Heart left ventricle (tissue), 16 donors: ENCODE measurements at regions not wholly inside any gene's neighbourhood (a gene's known extent, or its start where the extent isn't known, plus 50 kb on each side); places are given as distances from the start of the nearest gene placed in this dataset.
A peak's percentile ranks its signal among the peaks of the same experiment; 100 is the strongest.

ENCODE experiments used
- ATAC-seq, 4 donors: fragments of 200-7000 bp; cut with Tn5 transposase; one replicate each; pipeline ENCODE4 v1.9.1; 2020 to 2022; ENCODE audit warnings: moderate library complexity in 4 of 4, mild to moderate bottlenecking in 3 of 4, moderate number of reproducible peaks in 1 of 4
- DNase-seq, 5 donors: peaks; one replicate each; pipeline ENCODE4 v3.0.0-alpha.2; 2020
- H3K27ac ChIP-seq, 12 donors: fragments of 200-600 bp; sonication (generic) in 4 of 12; one replicate each; pipeline versions ENCODE4 v1.5.0 to v1.8.0; 2016 to 2022; ENCODE audit warnings: mild to moderate bottlenecking in 2 of 12
- H3K27me3 ChIP-seq, 9 donors: fragments of 200-600 bp; sonication (generic) in 2 of 9; one replicate each; pipeline versions ENCODE4 v1.5.1 to v1.8.0; 2016 to 2022; ENCODE audit warnings: mild to moderate bottlenecking in 3 of 9
- H3K36me3 ChIP-seq, 9 donors: fragments of 200-600 bp; sonication (generic) in 2 of 9; one replicate each; pipeline versions ENCODE4 v1.5.0 to v1.8.0; 2018 to 2022; ENCODE audit warnings: mild to moderate bottlenecking in 2 of 9
- H3K4me1 ChIP-seq, 12 donors: fragments of 200-600 bp; sonication (generic) in 4 of 12; one replicate each; pipeline versions ENCODE4 v1.5.0 to v1.8.0; 2016 to 2022; ENCODE audit warnings: mild to moderate bottlenecking in 3 of 12
- H3K4me3 ChIP-seq, 12 donors: fragments of 200-600 bp; sonication (generic) in 4 of 12; one replicate each; pipeline versions ENCODE4 v1.5.0 to v1.8.0; 2017 to 2022; ENCODE audit warnings: mild to moderate bottlenecking in 9 of 12, moderate library complexity in 4 of 12
- H3K9me3 ChIP-seq, 12 donors: fragments of 200-600 bp; sonication (generic) in 4 of 12; one replicate each; pipeline versions ENCODE4 v1.5.0 to v1.8.0; 2016 to 2022; ENCODE audit warnings: mild to moderate bottlenecking in 1 of 12
- POLR2A ChIP-seq, 2 donors: fragments of 450-650 bp; IDR thresholded peaks; one replicate each; pipeline ENCODE4 v1.6.1; 2017; ENCODE audit warnings: antibody characterized with exemption in 2 of 2, mild to moderate bottlenecking in 2 of 2, moderate library complexity in 2 of 2
- WGBS, 4 donors: extraction: QIAGEN DNeasy Blood & Tissue Kit in 2 of 4; methylation state at CpG; one replicate each; pipeline versions ENCODE4 v1.1.5 to v1.1.7; 2013 to 2018; 5-methylcytosine and 5-hydroxymethylcytosine counted together
- intact Hi-C, 10 donors: fragments of 100-400 bp; cut with DNase I; formaldehyde crosslinking; loops; one replicate each; pipeline versions ENCODE4 v1.11.1 to v1.14.2; 2022
- TF ChIP-seq, protein P1 (sequence below), 12 donors: fragments of 200-600 bp; sonication (generic) in 4 of 12; IDR thresholded peaks; one replicate each; pipeline versions ENCODE4 v1.5.0 to v1.8.0; 2018 to 2022; ENCODE audit warnings: antibody characterized with exemption in 12 of 12, mild to moderate bottlenecking in 5 of 12
- donor health status: ischemic (EF 13 %, LVEDD 7.1; RV severe dilation, severe dysfunction).
- donor health status: healthy with polysubstance abuse.
- donor health status: DM: no; HTN: yes; CAD: no.
- donor health status: DM: no; HTN: no; CAD: no.
- donor health status: ischemic (EF 25% LVEDD 6.9; RV normal size, moderate dysfunction).
- donor health status: ischemic (EF 25% LVEDD 5.7; RV mildly dilated, moderate dysfunction).
- donor health status: healthy.
- donor health status: DM: yes; HTN: yes; CAD: no.
- donor health status: ischemic (EF 35%, LVEDD 5.7; RV mildly dilated, moderate dysfunction).
- donor health status: nonischemic (EF 11% LVEDD 7.7; RV severe dilation, severe dysfunction).
- donor health status: DM: yes; HTN: yes; CAD: no.
- donor health status: PGD.
- donor health status: ischemic (EF 29% LVEDD 5.4; RV normal size, mild dysfunction).
- donor health status: nonischemic (EF 23%, LVEDD 6.1; RV moderate dilation, normal function).

GRCh38 chr7:131844369-131844768 lies 287.9 kb upstream of the PODXL start:
- H3K4me3 ChIP-seq: no peak overlapping the region
- WGBS, 4 donors: 13 to 32% (median 22%) methylated on average over 3 of the region's 3 CpGs
- ATAC-seq (peak in 1 of 4 donors; percentile 29), DNase-seq (no peak)
- H3K36me3 ChIP-seq: no peaks in the 10 kb centered on the region
- no peaks in the 10 kb centered on the region for H3K9me3 ChIP-seq
- peaks cover 0 to 30% (median 4%) of the 10 kb centered on the region in 9 donors for H3K27me3 ChIP-seq
- peaks cover 0 to 7% (median 0%) of the 10 kb centered on the region in 12 donors for H3K4me1 ChIP-seq
- intact Hi-C loops: loop anchor here in 1 of 10 donors (10.0 kb wide), 1 partner anchor 160 kb away; no protein-coding TSS in a partner anchor
- H3K27ac ChIP-seq: no peak overlapping the region
- no peak for TF ChIP-seq POLR2A (IDR thresholded peaks at IDR 0.05)
- TF ChIP-seq, protein P1, sequence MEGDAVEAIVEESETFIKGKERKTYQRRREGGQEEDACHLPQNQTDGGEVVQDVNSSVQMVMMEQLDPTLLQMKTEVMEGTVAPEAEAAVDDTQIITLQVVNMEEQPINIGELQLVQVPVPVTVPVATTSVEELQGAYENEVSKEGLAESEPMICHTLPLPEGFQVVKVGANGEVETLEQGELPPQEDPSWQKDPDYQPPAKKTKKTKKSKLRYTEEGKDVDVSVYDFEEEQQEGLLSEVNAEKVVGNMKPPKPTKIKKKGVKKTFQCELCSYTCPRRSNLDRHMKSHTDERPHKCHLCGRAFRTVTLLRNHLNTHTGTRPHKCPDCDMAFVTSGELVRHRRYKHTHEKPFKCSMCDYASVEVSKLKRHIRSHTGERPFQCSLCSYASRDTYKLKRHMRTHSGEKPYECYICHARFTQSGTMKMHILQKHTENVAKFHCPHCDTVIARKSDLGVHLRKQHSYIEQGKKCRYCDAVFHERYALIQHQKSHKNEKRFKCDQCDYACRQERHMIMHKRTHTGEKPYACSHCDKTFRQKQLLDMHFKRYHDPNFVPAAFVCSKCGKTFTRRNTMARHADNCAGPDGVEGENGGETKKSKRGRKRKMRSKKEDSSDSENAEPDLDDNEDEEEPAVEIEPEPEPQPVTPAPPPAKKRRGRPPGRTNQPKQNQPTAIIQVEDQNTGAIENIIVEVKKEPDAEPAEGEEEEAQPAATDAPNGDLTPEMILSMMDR (IDR thresholded peaks at IDR 0.05): no peak

- Histone ChIP-seq H3K9me3 (no peaks in the 10 kb centered on the region), H3K4me1 (peaks cover 0 to 7% (median 0%) of the 10 kb centered on the region in 12 donors), H3K27me3 (peaks cover 0 to 26% (median 4%) of the 10 kb centered on the region in 9 donors), H3K4me3 (no peak overlapping the region), H3K36me3 (no peaks in the 10 kb centered on the region), H3K27ac (no peak overlapping the region)
- WGBS, 4 donors: 13 to 21% (median 19%) methylated on average over 10 of the region's 10 CpGs
- ATAC-seq (peak in 3 of 4 donors; percentile 47 to 77 (median 71)), DNase-seq (peak in 1 of 5 donors; percentile 15)
- TF ChIP-seq, protein P1 (IDR thresholded peaks at IDR 0.05): no peak
- TF ChIP-seq POLR2A (IDR thresholded peaks at IDR 0.05): no peak
- intact Hi-C loops: loop anchor here in 1 of 10 donors (10.0 kb wide), 1 partner anchor 159 kb away; no protein-coding TSS in a partner anchor
These were observed 287.5 kb upstream of the PODXL start for GRCh38 chr7:131843898-131844331.

- Histone ChIP-seq H3K27me3 (peaks cover 0 to 16% (median 0%) of the 10 kb centered on the region in 9 donors), H3K27ac (no peak overlapping the region), H3K4me3 (no peak overlapping the region), H3K9me3 (no peaks in the 10 kb centered on the region), H3K4me1 (peaks cover 0 to 7% (median 0%) of the 10 kb centered on the region in 12 donors), H3K36me3 (no peaks in the 10 kb centered on the region)
- intact Hi-C loops: loop anchor here in 1 of 10 donors (10.0 kb wide), 1 partner anchor 155 kb away; no protein-coding TSS in a partner anchor
- 56 to 76% (median 62%) methylated on average over 4 of the region's 4 CpGs for WGBS, 4 donors
- DNase-seq: no peak
- ATAC-seq: no peak
- TF ChIP-seq, protein P1 (IDR thresholded peaks at IDR 0.05): no peak
- TF ChIP-seq POLR2A (IDR thresholded peaks at IDR 0.05): no peak
These were observed 283.7 kb upstream of the PODXL start for GRCh38 chr7:131839967-131840690.

- ATAC-seq (no peak), DNase-seq (no peak)
- H3K36me3 ChIP-seq: no peaks in the 10 kb centered on the region
- no peak overlapping the region for H3K4me3 ChIP-seq
- no peak overlapping the region for H3K27ac ChIP-seq
- 52 to 61% (median 57%) methylated on average over 2 of the region's 2 CpGs for WGBS, 4 donors
- H3K4me1 ChIP-seq: no peaks in the 10 kb centered on the region
- TF ChIP-seq POLR2A (IDR thresholded peaks at IDR 0.05): no peak
- TF ChIP-seq, protein P1 (IDR thresholded peaks at IDR 0.05): no peak
- H3K9me3 ChIP-seq: no peaks in the 10 kb centered on the region
- intact Hi-C loops: no loop called here
- peaks cover 0 to 37% (median 0%) of the 10 kb centered on the region in 9 donors for H3K27me3 ChIP-seq
These were observed 280.3 kb upstream of the PODXL start for GRCh38 chr7:131836733-131837132.
